SK-N-MC (cell line): ENCODE measurements at regions not wholly inside any gene's neighbourhood (a gene's known extent, or its start where the extent isn't known, plus 50 kb on each side); places are given as distances from the start of the nearest gene placed in this dataset.

ENCODE experiments used
- EZH2 ChIP-seq: fragments of 200-600 bp; sonication (generic); IDR thresholded peaks from one replicate; pipeline ENCODE4 v1.6.1; 2017; ENCODE audit warnings: antibody characterized with exemption
- FOXP2 ChIP-seq: optimal IDR thresholded peaks from 2 replicates; pipeline ENCODE3; 2011; ENCODE audit warnings: mild to moderate bottlenecking, moderate library complexity; ENCODE audit not compliant: insufficient read depth; ENCODE audit errors: extremely low read length, control extremely low read depth
- POLR2AphosphoS5 ChIP-seq: IDR thresholded peaks from 2 replicates; pipeline ENCODE4 v1.6.1; 2012; ENCODE audit warnings: mild to moderate bottlenecking, low read depth, low read length, borderline replicate concordance

- TF ChIP-seq POLR2AphosphoS5 (no peak), EZH2 (no peak), FOXP2 (no peak)
Measured at GRCh38 chr21:41627428-41627827, 119.5 kb upstream of the TMPRSS2 start.
